Neural cell (in vitro differentiated cells): ENCODE measurements at regions not wholly inside any gene's neighbourhood (a gene's known extent, or its start where the extent isn't known, plus 50 kb on each side); places are given as distances from the start of the nearest gene placed in this dataset.

Experiments
- CTCF ChIP-seq: fragments of 450-650 bp; IDR thresholded peaks from 2 replicates; pipeline ENCODE4 v1.5.1; 2014; ENCODE audit warnings: antibody characterized with exemption, mild to moderate bottlenecking, moderate library complexity; ENCODE audit not compliant: poor library complexity, severe bottlenecking
- EP300 ChIP-seq: fragments of 450-650 bp; conservative IDR thresholded peaks from 2 replicates; pipeline ENCODE4 v1.6.1; 2014; ENCODE audit warnings: antibody characterized with exemption, mild to moderate bottlenecking, moderate library complexity; ENCODE audit not compliant: poor library complexity, severe bottlenecking
- EZH2 ChIP-seq: fragments of 200-600, 300-800 bp; shearing (Covaris generic), sonication (generic); IDR thresholded peaks from 2 replicates; pipeline ENCODE4 v1.6.1; 2014; ENCODE audit warnings: antibody characterized with exemption, low read length, borderline replicate concordance, mild to moderate bottlenecking; ENCODE audit not compliant: insufficient read depth, poor library complexity, severe bottlenecking
- MXI1 ChIP-seq: fragments of 450-650 bp; conservative IDR thresholded peaks from 2 replicates; pipeline ENCODE4 v1.6.1; 2014; ENCODE audit warnings: antibody characterized with exemption, mild to moderate bottlenecking; ENCODE audit not compliant: poor library complexity, severe bottlenecking
- POLR2AphosphoS5 ChIP-seq: IDR thresholded peaks from 2 replicates; pipeline ENCODE4 v1.6.1; 2012
- REST ChIP-seq: IDR thresholded peaks from 2 replicates; pipeline ENCODE4 v1.6.1; 2012; ENCODE audit warnings: borderline replicate concordance
- SMC3 ChIP-seq: fragments of 450-650 bp; conservative IDR thresholded peaks from 2 replicates; pipeline ENCODE4 v1.6.1; 2014; ENCODE audit warnings: antibody characterized with exemption, mild to moderate bottlenecking, moderate library complexity; ENCODE audit not compliant: poor library complexity

DNA sequence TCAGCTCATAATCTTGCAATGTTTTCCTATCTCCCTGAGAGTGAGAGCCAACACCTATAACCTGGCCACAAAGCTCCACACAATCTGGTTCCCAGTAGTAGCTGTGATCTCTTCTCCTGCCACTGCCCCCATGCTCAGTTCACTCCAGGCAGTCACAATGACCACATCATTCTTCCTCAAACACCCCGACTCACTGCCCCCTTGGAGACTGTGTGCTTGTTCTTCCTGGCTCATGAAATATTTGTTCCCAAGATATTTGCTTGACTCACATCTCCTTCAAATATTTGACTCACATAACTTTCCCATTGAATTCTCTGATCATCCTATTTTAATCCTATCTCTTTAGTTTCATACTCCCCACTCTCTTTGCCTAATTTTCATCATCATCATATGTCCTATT, 173.7 kb downstream of the AREG start:
- no peak for TF ChIP-seq CTCF
- TF ChIP-seq POLR2AphosphoS5 = no peak
- TF ChIP-seq EZH2 = no peak
- TF ChIP-seq REST = no peak
- TF ChIP-seq SMC3 = no peak
- no peak for TF ChIP-seq EP300
- TF ChIP-seq MXI1 = no peak
